Hematopoietic multipotent progenitor cell treated with erythropoietin and hydrocortisone succinate and interleukin-3 and kit ligand, for 8 days (in vitro differentiated cells): ENCODE measurements at regions not wholly inside any gene's neighbourhood (a gene's known extent, or its start where the extent isn't known, plus 50 kb on each side); places are given as distances from the start of the nearest gene placed in this dataset.

Source experiments
- DNase-seq: peaks from one replicate; pipeline ENCODE4 v3.0.0-alpha.2; 2015

DNA sequence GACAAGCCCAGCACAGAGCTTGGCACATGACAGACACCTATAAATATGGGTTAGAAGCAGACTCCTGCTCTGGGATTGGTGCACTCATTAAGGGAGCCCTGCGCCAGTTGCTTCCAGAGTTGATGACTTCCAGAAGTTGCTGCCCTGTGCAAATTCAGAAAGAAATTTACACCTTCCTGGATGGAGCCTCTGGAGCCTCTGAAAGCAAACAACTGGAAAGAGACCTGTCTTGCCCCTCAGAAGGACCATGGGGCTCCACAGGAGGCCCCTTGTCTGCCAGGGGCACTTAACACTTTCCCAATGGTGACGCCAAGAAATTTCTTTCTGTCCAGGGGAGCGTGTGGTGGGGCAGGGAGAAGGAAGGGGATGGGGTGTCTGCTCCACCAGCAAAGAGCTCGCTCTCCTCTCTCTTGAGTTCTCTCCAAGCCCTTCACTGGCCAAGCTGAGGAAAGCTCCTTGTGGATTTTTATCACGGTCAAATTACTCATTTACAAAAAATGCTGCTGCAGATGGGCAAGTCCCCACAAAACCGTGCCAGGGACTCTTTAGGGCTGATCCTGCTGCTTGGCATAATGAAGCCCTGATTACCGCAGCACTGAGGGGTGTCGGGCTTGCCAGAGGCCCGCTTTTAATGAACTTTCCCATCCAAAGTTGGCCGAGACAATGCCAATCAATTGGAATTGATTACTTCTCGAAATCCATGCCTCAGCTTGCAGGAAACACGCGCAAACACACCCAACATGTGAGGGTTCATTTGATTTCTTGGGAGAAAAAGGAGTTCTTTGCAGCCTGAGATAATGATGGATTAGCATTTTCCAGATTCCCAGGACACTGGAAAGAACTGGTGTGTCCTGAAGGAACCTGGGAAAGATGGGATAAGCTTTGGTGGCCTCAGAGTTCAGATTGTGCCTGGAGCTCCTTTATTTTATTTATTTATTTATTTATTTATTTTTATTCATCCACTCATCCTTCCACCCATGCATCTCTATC is 583.6 kb upstream of the CDH5 start:
- no peak for DNase-seq

DNA sequence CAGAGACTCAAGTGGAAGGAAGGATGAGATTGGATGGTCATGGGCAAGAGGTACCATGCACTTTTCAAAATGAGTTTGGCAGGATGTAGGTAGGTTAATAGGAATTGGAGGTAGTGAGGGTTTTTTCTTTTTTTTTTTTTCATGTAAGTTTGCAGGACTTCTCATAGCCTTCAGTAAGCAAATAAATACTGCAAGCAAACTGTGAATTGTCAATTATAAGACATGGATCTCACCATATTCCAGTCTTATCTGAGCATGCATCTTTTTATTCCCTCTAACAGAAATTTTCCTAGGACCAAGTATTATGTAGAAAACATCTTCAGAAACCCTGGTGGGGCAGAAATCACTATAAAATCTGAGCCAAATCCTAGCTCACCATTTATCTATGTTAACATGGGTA is 584.6 kb upstream of the CDH5 start:
- no peak for DNase-seq

DNA sequence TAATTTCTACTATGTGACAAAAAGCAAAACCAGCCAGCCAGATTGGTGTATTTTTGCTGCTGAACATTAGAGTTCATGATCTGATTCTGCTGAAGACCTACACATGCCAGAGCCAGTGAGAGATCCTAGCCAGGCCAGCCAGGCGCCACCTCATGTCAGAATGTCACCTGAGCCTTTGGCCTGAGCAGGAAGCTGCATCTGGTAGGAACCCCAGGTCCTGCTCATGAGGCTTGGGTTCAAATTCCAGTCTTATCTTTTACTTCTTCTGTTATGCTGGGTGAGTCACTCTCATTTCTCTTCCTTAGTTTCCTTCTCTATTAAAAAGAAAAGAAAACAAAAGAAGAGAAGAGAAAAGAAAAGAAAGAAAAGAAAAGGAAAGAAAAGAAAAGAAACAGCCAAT is 585.1 kb upstream of the CDH5 start:
- no peak for DNase-seq

DNA sequence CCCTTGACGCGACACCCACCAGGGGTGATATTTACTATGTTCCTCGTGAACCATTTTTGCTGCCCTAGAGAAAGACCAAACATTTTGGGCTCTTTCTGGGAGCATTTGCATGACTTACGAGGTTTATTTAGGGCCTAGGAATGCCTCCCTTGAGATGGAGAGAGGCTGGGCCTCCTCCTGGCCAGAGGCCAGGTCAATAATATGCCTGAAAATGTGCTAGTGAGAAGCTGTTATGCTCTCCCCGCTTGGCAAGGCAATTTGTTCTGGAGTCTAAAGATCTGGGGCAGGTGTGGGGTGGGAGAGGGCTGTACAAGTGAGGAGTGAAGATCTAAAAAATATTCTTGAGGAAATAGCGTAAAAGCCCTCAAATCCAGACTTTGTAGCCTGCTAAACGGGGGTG is 587.3 kb upstream of the CDH5 start:
- no peak for DNase-seq

DNA sequence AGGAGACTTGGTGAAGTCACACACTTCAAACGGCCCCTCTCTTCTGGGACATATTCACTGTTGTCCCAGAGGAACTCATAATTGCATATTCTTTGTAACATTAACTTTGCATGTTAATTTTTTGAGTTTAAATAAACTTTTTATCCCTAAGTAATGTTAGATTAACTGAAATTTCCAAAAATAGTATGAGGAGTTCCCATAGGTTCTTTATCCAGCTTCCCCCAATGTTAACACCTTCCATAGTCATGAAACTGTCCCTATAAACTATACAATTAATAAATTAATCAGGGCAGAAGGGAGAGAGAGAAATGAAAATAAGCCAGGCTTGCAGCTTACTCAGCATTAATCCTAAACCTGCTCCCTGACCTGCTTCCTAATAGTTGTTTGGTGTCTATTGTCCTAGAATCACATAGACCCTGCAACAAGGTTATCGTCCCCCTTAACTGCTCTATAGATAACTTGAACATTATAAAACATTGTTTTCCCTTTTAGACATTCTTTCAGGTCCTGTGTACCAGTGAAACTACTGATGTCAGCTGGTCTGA is 589.8 kb upstream of the CDH5 start:
- no peak for DNase-seq

DNA sequence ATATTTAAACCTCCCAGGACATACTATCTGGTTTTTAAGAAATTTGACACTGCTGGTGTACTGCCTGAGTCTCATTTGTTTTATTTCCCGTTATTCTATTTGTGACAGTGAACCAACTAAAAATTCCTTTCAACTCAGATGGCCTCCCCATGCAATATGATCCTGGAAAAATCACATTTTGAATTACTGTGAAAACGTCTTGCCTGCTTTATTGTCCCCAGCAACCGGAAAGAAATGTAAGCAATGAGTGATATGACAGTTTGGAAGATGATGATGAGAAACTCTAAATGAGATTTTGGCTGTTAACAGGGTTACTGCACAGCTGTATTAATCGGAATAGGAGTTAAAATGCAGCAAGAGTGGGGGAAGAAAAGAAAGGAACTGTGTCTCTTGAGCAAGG is 590.7 kb upstream of the CDH5 start:
- DNase-seq, result no peak

DNA sequence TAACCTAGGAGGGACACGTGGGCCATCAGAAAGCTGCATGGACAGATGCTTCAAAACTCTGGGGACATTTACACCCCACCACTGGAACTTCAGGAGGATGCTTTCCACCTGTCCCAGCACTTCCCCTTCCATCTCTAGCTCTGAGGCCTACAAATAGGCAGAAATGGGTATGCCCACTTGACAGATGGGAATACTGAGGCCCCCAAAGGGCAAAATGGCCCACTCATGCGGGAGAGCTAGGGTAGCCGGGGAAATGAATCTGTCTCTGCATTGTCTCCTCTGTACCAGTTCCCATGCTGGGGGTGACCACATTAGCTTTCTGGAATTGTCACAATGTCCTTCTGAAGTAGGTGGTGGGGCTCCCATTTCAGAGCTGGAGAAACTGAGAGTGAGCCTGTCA is 592.1 kb upstream of the CDH5 start:
- no peak for DNase-seq

DNA sequence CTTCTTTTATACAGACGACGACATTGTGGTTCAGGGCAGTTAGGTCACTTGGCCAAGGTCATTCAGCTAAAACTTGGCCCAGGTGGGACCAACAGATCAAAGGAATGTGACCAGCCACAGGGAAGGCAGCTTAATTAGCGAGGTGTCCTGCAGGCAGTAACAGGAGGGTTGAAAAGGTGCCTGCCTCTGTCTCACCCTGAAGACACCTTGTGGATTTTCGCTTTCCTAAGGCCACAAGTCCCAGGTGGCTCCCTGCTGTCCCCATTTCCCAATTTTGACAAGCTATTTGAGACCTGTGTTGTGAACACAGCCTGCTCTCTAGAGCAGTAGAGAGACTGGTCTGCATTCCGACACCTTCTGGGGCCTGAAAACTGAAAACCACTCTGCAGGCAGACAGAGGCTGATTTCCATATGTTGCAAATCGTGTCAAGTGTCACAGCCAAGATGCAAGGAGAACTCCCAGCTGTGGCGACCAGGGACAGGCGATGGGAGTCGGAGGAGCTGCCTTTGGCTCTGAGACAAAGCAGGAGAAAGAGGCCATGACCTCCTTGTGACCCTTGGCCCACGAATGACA is 593.1 kb upstream of the CDH5 start:
- DNase-seq, result no peak

DNA sequence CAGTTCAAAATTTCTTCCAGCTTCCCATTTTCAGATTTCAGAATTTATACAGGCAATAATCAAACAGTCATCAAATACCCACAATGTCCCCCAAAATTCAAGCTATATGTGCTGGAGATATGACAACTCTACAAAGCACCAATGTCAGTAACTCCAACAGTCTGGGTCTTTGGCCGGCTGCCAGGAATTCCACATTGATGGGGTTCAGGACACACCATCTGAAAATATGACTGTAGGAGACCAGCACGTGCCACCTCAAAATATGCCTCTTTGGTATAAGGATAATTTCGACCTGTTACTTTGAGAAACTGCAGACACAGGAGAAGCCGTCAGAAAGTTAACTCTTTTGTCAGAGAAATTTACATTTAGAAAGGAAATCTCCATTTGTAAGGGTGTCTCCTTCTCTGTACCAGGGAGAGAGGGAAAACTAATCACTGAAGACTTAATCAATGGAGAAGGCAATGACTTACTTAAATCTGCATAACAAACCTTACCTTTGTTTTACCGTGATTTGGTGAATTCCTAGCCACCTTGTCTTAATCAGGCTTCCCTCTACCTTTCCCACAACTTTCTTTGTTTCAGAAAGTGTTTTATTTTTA is 594.3 kb upstream of the CDH5 start:
- DNase-seq, result no peak

DNA sequence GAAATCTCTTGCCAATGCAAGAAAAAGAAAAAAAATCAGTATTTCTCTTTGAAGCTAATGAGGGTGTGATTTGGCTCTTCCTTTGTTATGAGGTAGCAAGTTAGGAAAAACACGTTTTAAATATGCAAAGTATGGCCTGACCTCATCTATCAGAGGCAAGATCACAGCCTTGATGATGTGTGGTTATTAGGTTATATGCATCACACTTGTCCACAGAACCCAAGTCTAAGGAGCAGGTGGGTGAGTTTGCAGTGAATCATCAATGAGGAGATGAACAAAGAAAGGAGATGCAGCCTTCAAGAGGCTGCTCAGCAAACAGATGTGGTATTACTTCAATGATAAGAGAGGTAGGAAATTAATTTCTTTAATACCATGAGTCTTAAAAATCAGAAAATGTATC is 594.8 kb upstream of the CDH5 start:
- no peak for DNase-seq

DNA sequence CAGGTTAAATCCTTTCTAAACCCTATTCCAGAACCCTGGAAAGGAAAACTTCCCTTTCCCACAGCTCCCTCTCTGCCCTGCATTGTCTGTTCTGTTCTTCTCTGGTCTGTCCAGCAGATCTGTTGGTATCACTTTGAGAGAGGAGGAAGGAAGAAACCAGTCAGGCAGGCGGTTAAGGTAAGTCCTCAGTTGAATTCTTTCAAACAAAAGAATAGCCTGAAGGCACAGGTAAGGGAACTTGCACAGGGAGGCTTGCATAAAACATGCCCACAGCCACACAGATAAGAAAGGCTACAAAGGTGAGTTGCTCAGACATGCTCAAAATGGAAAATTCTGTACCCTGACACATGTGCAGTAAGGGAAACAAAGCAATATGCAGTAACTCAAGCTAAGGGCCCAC is 595.7 kb upstream of the CDH5 start:
- no peak for DNase-seq

DNA sequence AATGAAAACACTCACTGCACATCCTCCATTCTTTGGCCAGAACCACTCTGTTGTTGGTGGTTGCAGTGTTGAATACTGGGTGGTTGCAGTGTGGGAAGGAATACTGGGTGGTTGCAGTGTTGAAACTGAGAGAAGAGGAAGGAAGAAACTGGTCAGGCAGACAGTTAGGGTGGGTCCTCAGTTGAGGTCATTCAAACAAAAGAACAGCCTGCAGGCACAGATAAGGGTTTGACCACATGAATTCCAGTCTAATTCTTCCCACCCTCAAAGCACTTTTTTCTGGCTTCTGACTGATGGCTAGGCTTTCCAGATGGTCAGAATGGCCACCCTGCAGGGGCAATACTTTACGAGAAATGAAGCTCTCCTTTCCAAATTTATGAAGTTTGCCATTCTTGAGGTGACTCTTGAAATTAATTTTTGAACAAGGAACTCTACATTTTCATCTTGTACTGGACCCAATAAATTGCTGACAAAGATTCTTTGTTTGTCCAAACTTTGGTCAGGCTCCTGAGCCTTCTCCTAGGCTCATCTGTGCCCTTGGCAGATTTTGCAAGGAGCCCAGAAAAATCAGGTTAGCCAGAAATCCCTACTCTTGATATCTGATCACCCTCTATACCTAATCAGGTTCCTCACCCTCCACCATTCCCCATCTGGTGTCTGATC is 596.6 kb upstream of the CDH5 start:
- DNase-seq, result peak; percentile 54

DNA sequence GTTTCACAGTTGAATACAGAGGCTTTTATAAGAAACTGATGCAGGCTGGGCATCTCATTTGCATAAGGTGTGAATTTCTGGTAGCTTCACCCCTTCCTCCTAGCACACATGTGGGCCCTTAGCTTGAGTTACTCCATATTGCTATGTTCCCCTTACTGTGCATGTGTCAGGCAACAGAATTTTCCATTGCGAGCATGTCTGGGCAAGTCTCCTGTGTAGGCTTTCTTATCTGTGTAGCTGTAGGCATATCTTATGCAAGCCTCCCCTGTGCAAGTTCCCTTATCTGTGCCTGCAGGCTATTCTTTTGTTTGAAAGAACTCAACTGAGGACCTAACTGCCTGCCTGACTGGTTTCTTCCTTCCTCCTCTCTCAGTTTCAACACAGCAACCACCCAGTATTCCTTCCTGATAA is 597.4 kb upstream of the CDH5 start:
- DNase-seq, result peak; percentile 84

DNA sequence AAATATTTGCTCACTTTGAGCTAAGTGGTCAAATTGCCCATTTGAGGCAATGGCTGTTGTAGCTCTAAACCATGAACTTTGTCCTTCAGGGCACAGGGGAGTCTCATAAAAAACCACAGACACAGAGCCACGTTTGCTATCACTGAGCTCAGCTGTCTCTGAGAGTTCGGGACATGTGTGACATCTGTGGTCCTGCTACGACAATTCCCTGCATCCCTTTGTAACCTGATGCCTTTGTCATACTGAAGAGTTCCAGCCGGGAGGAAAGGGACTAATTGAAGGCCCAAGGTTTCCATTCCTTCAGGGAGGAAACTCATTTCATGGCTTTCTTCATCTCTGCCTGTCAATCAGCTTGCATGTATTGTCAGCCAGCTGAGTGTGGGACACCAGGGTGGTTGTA is 599.4 kb upstream of the CDH5 start:
- DNase-seq, result no peak

DNA sequence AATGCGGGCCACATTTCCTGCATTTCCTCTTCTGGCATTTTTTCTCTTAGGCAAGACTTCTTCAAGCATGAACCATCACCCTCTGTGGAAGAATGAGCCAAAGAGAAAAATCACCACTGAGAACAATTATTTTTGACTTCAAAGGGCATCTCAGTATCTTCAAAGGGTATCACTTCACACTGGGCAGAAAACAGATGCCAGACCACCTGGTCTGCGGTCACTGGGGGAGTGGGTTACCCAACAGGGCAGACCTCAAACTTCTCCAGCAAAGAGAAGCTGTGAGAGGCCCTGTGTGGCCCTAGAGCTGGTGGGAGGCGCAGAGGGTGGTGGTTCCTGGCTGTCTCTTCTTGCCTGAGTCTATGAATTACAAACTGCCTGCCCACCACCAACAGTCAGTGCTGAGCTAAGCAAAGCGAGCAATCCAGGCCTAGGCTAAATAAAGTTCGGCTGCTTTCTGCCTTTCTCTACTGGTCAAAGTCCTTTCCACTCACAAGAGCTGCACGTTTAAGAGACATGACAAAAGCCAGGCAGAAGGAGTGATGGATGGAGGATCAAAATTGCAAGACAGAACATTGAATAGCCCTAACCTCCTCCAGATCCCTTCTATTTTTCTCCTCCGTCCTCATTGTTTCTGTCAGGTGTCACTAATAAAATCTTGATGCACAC is 602.7 kb upstream of the CDH5 start:
- DNase-seq, result no peak

DNA sequence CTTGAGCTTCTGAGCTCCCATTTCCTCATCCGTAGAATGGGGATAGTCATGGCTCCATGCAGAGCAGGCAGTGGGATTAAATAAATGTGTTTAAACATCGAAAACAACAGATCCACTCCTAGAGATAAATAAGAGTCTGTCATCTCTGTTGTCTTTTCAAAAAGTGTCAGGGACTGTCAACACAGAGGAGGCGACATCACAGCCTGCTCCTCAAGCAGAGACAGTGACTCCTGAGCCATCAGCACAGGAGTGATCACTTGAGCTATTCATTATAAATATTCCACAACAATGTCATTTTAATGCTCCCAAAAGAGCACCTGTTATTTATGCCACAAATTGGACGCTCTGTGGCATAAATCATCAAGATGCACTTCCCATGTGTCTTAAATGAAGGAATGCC is 605.6 kb upstream of the CDH5 start:
- DNase-seq, result no peak

DNA sequence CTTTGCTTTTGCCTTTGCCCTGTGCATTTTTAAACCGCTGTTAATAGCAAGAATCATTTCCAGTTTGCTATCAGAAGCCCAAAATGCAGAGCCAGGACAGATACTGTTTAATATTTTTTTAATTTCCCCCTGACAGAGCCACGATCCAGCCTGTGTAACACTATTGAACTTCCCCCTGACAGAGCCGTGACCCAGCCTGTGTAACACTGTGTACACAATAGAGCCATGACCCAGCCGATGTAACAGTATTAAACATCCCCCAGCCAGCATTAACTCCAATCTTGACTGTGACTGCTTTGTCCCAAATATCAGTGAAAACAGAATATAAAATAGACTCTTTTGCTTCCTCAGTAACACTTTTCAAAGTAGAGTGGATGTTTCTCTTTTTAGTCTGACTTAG is 607.9 kb upstream of the CDH5 start:
- DNase-seq, result no peak

DNA sequence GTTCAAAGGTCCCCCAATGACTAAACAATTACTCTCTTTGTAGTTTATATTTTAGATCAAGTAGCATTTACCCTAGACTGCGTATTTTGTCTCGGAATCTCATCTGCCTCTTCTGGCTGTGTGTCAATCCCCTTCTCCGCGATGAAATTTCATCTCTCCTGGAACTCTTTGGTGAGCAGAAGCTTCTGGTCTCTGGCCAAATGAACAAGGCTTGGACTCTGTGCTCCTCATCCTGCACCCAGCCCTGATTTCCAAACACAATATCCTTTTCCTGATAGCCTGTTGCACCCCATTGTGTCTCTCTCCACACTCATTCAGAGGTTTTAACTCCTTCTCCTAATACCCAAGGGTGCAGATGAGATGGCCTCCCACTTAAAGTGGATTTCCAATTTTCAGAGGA is 609.4 kb upstream of the CDH5 start:
- no peak for DNase-seq

DNA sequence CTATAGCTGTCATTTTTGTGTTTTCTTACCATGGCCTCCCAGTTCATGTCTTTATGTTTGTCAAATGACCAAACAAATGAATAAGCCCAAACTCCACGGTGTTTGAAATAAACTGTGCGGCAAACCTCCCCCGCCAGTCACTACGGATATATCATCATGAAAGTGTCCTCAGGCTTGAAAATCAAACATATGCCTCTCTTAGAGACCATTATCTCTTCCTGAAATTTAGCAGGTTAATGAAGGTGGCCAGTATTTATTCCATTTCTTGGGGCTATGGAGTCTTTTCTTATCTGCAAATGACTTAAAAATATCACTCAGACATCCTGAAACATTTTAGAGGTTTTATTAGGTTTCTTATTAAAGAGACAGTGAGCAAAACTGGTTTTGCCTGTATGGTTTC is 610.3 kb upstream of the CDH5 start:
- no peak for DNase-seq

DNA sequence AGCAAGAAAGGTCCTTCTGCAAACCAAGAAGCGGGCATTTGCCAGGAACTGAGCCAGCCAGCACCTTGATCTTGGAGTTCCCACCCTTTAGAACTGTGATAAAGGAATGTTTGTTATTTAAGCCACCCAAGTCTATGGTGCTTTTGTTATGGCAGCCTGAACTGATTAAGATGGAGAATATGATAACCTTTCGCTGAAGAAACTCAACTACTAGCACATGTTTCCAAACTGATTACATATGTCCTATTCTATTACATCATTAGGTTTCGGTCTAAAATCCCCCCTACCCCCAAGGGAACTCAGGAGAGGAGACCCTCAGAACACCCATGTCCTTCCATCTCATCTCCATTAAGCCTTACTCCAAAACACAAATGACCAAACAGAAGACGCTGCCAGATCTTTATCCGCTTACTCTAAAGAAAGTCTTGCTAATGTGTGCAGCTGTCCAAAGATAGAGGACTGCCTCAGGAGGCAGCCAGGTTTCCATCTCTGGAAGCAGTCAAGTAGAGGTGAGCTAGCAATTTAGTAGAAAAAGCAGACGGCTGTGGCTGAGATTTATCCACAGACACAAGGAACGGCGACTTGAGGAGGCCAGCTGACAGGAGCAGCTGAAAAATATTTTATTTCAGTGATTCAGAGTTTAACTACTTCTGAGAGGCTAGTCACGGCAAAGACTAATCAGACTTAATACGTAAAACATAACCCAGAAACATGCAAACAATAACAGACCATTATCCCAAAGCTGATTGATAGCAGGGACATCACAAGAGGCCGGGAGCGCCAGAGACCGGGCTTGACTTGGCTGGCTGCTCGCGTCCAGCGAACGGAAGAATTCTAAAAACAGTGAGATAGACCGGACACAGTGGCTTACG is 611.4 kb upstream of the CDH5 start:
- DNase-seq, result no peak

DNA sequence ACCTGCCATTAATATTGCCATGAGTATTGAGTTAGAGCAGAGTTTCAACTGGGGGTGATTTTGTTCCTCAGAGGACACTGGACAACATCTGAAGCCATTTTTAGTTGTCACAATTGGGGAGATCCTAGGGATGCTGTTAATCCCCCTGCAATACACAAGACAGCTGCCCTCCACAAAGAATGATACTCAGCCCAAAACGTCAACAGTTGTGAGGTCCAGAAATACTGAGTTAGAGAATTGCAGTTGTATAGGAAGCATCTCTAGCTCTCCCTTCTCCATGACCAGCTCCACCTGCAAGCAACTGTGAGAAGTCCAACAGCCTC is 614.0 kb upstream of the CDH5 start:
- DNase-seq, result no peak
